ENCODE measurements at regions not wholly inside any gene's neighbourhood (a gene's known extent, or its start where the extent isn't known, plus 50 kb on each side); places are given as distances from the start of the nearest gene placed in this dataset.

- no peak overlapping the region for H3K4me3 ChIP-seq (ENCODE audit: low read length)
- no peaks in the 10 kb centered on the region for H3K36me3 ChIP-seq (ENCODE audit: insufficient read depth, low read length)
- H3K9me3 ChIP-seq (replicated peaks; ENCODE audit: low read length): no peaks in the 10 kb centered on the region
These were observed 75.0 kb downstream of the PTPDC1 start for GRCh38 chr9:94159069-94159939.

GRCh38 chr9:94160594-94161501 is 76.6 kb downstream of the PTPDC1 start:
- Histone ChIP-seq H3K9ac (ENCODE audit: low read depth, low read length) (no peak overlapping the region), H3K9me3 (replicated peaks; ENCODE audit: low read length) (no peaks in the 10 kb centered on the region), H3K4me1 (ENCODE audit: control insufficient read depth, insufficient read depth, low read length) (peaks cover 24% of the 10 kb centered on the region), H3K4me3 (ENCODE audit: low read length) (no peak overlapping the region), H3K4me2 (ENCODE audit: low read length) (no peak overlapping the region), H3K27me3 (ENCODE audit: control insufficient read depth, insufficient read depth, low read length) (no peaks in the 10 kb centered on the region), H3K36me3 (ENCODE audit: insufficient read depth, low read length) (no peaks in the 10 kb centered on the region)

More at GRCh38 chr9:94159069-94159939, 75.0 kb downstream of the PTPDC1 start:
- no peak overlapping the region for H3K9ac ChIP-seq (ENCODE audit: low read depth, low read length)
- H3K4me1 ChIP-seq (ENCODE audit: control insufficient read depth, insufficient read depth, low read length): peaks cover 21% of the 10 kb centered on the region
- no peaks in the 10 kb centered on the region for H3K27me3 ChIP-seq (ENCODE audit: control insufficient read depth, insufficient read depth, low read length)
- H3K4me2 ChIP-seq (ENCODE audit: low read length): no peak overlapping the region

- Histone ChIP-seq H3K4me3 (ENCODE audit: low read length) (no peak overlapping the region), H3K9me3 (replicated peaks; ENCODE audit: low read length) (no peaks in the 10 kb centered on the region), H3K4me1 (ENCODE audit: control insufficient read depth, insufficient read depth, low read length) (peaks cover 20% of the 10 kb centered on the region), H3K27me3 (ENCODE audit: control insufficient read depth, insufficient read depth, low read length) (no peaks in the 10 kb centered on the region), H3K4me2 (ENCODE audit: low read length) (no peak overlapping the region), H3K9ac (ENCODE audit: low read depth, low read length) (no peak overlapping the region), H3K36me3 (ENCODE audit: insufficient read depth, low read length) (no peaks in the 10 kb centered on the region)
These were observed 77.4 kb downstream of the PTPDC1 start for GRCh38 chr9:94161673-94162072.

GRCh38 chr9:94164806-94165549 is 80.7 kb downstream of the PTPDC1 start:
- peak overlapping the region; percentile 60 for H3K4me3 ChIP-seq (ENCODE audit: low read length)
- H3K9me3 ChIP-seq (replicated peaks; ENCODE audit: low read length): no peaks in the 10 kb centered on the region
- H3K9ac ChIP-seq (ENCODE audit: low read depth, low read length): no peak overlapping the region
- H3K27me3 ChIP-seq (ENCODE audit: control insufficient read depth, insufficient read depth, low read length): no peaks in the 10 kb centered on the region
- peaks cover 5% of the 10 kb centered on the region for H3K36me3 ChIP-seq (ENCODE audit: insufficient read depth, low read length)
- H3K4me1 ChIP-seq (ENCODE audit: control insufficient read depth, insufficient read depth, low read length): peaks cover 12% of the 10 kb centered on the region
- H3K4me2 ChIP-seq (ENCODE audit: low read length): peak overlapping the region; percentile 69

GRCh38 chr9:94165592-94166235 is 81.5 kb downstream of the PTPDC1 start:
- Histone ChIP-seq H3K9ac (ENCODE audit: low read depth, low read length) (peak overlapping the region; percentile 100), H3K36me3 (ENCODE audit: insufficient read depth, low read length) (peaks cover 5% of the 10 kb centered on the region), H3K4me2 (ENCODE audit: low read length) (peak overlapping the region; percentile 70), H3K4me3 (ENCODE audit: low read length) (peak overlapping the region; percentile 83), H3K4me1 (ENCODE audit: control insufficient read depth, insufficient read depth, low read length) (peaks cover 15% of the 10 kb centered on the region), H3K27me3 (ENCODE audit: control insufficient read depth, insufficient read depth, low read length) (no peaks in the 10 kb centered on the region), H3K9me3 (replicated peaks; ENCODE audit: low read length) (no peaks in the 10 kb centered on the region)

- Histone ChIP-seq H3K36me3 (ENCODE audit: insufficient read depth, low read length) (peaks cover 5% of the 10 kb centered on the region), H3K4me2 (ENCODE audit: low read length) (peak overlapping the region; percentile 79), H3K4me1 (ENCODE audit: control insufficient read depth, insufficient read depth, low read length) (peaks cover 20% of the 10 kb centered on the region), H3K9me3 (replicated peaks; ENCODE audit: low read length) (no peaks in the 10 kb centered on the region), H3K4me3 (ENCODE audit: low read length) (peak overlapping the region; percentile 83), H3K27me3 (ENCODE audit: control insufficient read depth, insufficient read depth, low read length) (no peaks in the 10 kb centered on the region), H3K9ac (ENCODE audit: low read depth, low read length) (peak overlapping the region; percentile 100)
These were observed 82.1 kb downstream of the PTPDC1 start for GRCh38 chr9:94166236-94166975.

- Histone ChIP-seq H3K4me1 (ENCODE audit: control insufficient read depth, insufficient read depth, low read length) (peaks cover 24% of the 10 kb centered on the region), H3K4me2 (ENCODE audit: low read length) (peak overlapping the region; percentile 79), H3K4me3 (ENCODE audit: low read length) (peak overlapping the region; percentile 83), H3K36me3 (ENCODE audit: insufficient read depth, low read length) (peaks cover 5% of the 10 kb centered on the region), H3K9me3 (replicated peaks; ENCODE audit: low read length) (no peaks in the 10 kb centered on the region), H3K27me3 (ENCODE audit: control insufficient read depth, insufficient read depth, low read length) (no peaks in the 10 kb centered on the region), H3K9ac (ENCODE audit: low read depth, low read length) (peak overlapping the region; percentile 93)
These were observed 82.7 kb downstream of the PTPDC1 start for GRCh38 chr9:94166976-94167346.

- Histone ChIP-seq H3K4me2 (ENCODE audit: low read length) (peak overlapping the region; percentile 79), H3K36me3 (ENCODE audit: insufficient read depth, low read length) (peaks cover 9% of the 10 kb centered on the region), H3K9me3 (replicated peaks; ENCODE audit: low read length) (no peaks in the 10 kb centered on the region), H3K27me3 (ENCODE audit: control insufficient read depth, insufficient read depth, low read length) (no peaks in the 10 kb centered on the region), H3K4me3 (ENCODE audit: low read length) (peak overlapping the region; percentile 83), H3K4me1 (ENCODE audit: control insufficient read depth, insufficient read depth, low read length) (peaks cover 28% of the 10 kb centered on the region), H3K9ac (ENCODE audit: low read depth, low read length) (peak overlapping the region; percentile 93)
These were observed 83.2 kb downstream of the PTPDC1 start for GRCh38 chr9:94167376-94167890.

- no peaks in the 10 kb centered on the region for H3K27me3 ChIP-seq (ENCODE audit: control insufficient read depth, insufficient read depth, low read length)
- peaks cover 38% of the 10 kb centered on the region for H3K4me1 ChIP-seq (ENCODE audit: control insufficient read depth, insufficient read depth, low read length)
- peaks cover 13% of the 10 kb centered on the region for H3K36me3 ChIP-seq (ENCODE audit: insufficient read depth, low read length)
- H3K9ac ChIP-seq (ENCODE audit: low read depth, low read length): peak overlapping the region; percentile 93
- peak overlapping the region; percentile 83 for H3K4me3 ChIP-seq (ENCODE audit: low read length)
- H3K4me2 ChIP-seq (ENCODE audit: low read length): peak overlapping the region; percentile 79
- H3K9me3 ChIP-seq (replicated peaks; ENCODE audit: low read length): no peaks in the 10 kb centered on the region
These were observed 84.1 kb downstream of the PTPDC1 start for GRCh38 chr9:94168203-94169000.

Measured in skeletal muscle satellite cell (primary cell).